Osteoblast (primary cell): ENCODE measurements at regions not wholly inside any gene's neighbourhood (a gene's known extent, or its start where the extent isn't known, plus 50 kb on each side); places are given as distances from the start of the nearest gene placed in this dataset.

Experiments
- DNase-seq: peaks from one replicate; pipeline ENCODE4 v3.0.0; 2011; ENCODE audit warnings: low spot score, mixed read lengths; ENCODE audit not compliant: insufficient read length; ENCODE audit errors: missing footprints
- H2AFZ ChIP-seq: 2 replicates; pipeline ENCODE4 v1.6.0; 2011; ENCODE audit warnings: mild to moderate bottlenecking, low read length
- H3K27ac ChIP-seq: 2 replicates; pipeline ENCODE4 v1.5.1; 2011; ENCODE audit warnings: mild to moderate bottlenecking, low read depth, low read length, moderate library complexity
- H3K27me3 ChIP-seq: 2 replicates; pipeline ENCODE4 v1.6.0; 2012; ENCODE audit warnings: mild to moderate bottlenecking, control low read depth, inconsistent platforms, low read length, moderate library complexity; ENCODE audit not compliant: insufficient read depth
- H3K36me3 ChIP-seq: 2 replicates; pipeline ENCODE4 v1.5.1; 2011; ENCODE audit warnings: mild to moderate bottlenecking, low read length, control low read depth, moderate library complexity; ENCODE audit not compliant: insufficient read depth
- H3K4me1 ChIP-seq: 2 replicates; pipeline ENCODE4 v1.5.1; 2011; ENCODE audit warnings: mild to moderate bottlenecking, low read length, control low read depth, moderate library complexity; ENCODE audit not compliant: insufficient read depth
- H3K4me2 ChIP-seq: 2 replicates; pipeline ENCODE4 v1.6.0; 2011; ENCODE audit warnings: mild to moderate bottlenecking, low read length; ENCODE audit not compliant: insufficient read depth
- H3K4me3 ChIP-seq: fragments of 200-600 bp; sonication (generic); 3 replicates; pipeline ENCODE4 v1.5.1; 2012; ENCODE audit warnings: mild to moderate bottlenecking, low read length, inconsistent platforms; ENCODE audit not compliant: insufficient read depth
- H3K79me2 ChIP-seq: 2 replicates; pipeline ENCODE4 v1.6.0; 2012; ENCODE audit warnings: mild to moderate bottlenecking, low read length, control low read depth, inconsistent platforms; ENCODE audit not compliant: insufficient read depth
- H3K9me3 ChIP-seq: 2 replicates; pipeline ENCODE4 v1.5.1; 2011; ENCODE audit warnings: low read depth, low read length, control low read depth
- H4K20me1 ChIP-seq: 2 replicates; pipeline ENCODE4 v1.6.0; 2012; ENCODE audit warnings: mild to moderate bottlenecking, low read length, control low read depth; ENCODE audit not compliant: insufficient read depth
- TF ChIP-seq, protein P1 (sequence below): IDR thresholded peaks from 2 replicates; pipeline ENCODE4 v1.5.1; 2011; ENCODE audit warnings: mild to moderate bottlenecking, low read depth, low read length, moderate library complexity; ENCODE audit errors: extremely low read depth

DNA sequence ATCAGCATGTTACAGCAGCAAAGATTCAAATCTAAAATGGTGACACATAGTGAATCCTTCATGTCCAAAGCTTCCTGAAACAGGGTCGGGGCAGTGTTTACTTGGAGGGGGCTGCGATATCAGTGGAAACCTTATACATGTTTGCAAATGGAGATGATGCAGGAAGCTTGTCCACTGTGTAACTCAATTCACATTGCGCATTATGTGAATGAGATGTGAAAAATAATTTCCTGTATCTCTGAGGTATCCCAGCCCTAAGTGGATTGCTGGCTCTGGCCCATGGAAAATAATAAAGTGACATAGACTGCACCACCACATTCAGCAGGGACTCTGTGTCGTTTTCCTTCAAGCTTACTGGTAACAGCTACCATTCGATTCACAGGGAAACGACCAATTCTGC is 505.5 kb downstream of the GALR1 start:
- Histone ChIP-seq H3K9me3 (peaks cover 2% of the 10 kb centered on the region), H2AFZ (no peak overlapping the region), H3K36me3 (no peaks in the 10 kb centered on the region), H3K4me3 (no peak overlapping the region), H4K20me1 (no peaks in the 10 kb centered on the region), H3K27me3 (no peaks in the 10 kb centered on the region), H3K27ac (no peak overlapping the region), H3K4me2 (no peak overlapping the region), H3K79me2 (no peaks in the 10 kb centered on the region), H3K4me1 (no peaks in the 10 kb centered on the region)
- no peak for DNase-seq
- TF ChIP-seq, protein P1, sequence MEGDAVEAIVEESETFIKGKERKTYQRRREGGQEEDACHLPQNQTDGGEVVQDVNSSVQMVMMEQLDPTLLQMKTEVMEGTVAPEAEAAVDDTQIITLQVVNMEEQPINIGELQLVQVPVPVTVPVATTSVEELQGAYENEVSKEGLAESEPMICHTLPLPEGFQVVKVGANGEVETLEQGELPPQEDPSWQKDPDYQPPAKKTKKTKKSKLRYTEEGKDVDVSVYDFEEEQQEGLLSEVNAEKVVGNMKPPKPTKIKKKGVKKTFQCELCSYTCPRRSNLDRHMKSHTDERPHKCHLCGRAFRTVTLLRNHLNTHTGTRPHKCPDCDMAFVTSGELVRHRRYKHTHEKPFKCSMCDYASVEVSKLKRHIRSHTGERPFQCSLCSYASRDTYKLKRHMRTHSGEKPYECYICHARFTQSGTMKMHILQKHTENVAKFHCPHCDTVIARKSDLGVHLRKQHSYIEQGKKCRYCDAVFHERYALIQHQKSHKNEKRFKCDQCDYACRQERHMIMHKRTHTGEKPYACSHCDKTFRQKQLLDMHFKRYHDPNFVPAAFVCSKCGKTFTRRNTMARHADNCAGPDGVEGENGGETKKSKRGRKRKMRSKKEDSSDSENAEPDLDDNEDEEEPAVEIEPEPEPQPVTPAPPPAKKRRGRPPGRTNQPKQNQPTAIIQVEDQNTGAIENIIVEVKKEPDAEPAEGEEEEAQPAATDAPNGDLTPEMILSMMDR, result no peak

DNA sequence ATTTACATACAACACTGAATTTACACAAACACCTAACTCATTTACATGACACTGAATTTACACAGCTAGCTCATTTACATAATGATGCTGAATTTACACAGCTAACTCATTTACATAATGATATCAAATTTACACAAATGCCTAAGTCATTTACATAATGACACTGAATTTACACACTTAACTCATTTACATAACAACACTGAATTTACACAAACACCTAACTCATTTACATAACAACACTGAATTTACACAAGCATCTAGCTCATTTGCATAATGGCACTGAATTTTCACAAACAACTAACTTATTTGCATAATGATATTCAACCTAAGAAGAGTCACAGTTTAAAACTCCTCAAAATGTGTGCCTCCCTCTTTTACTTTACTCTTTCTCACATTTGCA is 511.7 kb downstream of the GALR1 start:
- Histone ChIP-seq H3K36me3 (no peaks in the 10 kb centered on the region), H3K4me3 (no peak overlapping the region), H3K4me2 (no peak overlapping the region), H2AFZ (no peak overlapping the region), H3K27me3 (no peaks in the 10 kb centered on the region), H3K4me1 (no peaks in the 10 kb centered on the region), H3K9me3 (peaks cover 6% of the 10 kb centered on the region), H3K27ac (no peak overlapping the region), H4K20me1 (no peaks in the 10 kb centered on the region), H3K79me2 (no peaks in the 10 kb centered on the region)
- no peak for DNase-seq
- TF ChIP-seq, protein P1, result no peak

DNA sequence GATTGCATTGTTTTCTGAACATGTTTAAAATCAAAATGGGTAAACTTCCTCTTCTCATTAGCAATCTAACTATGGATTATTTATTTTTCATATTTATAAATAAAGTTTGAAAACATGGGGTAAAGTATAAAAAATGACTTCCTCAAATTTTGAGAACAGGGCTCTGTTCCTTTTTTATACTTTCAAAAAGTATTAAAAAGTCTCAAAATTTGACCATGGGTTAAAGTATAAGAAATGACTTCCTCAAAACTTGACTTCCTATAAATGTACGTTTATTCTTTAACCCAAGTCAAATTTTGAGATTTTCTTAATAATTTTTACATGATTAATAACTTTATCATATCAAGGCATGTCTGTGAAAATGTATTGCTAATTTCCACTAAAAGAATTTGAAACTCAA is 512.4 kb downstream of the GALR1 start:
- no peak overlapping the region for H3K27ac ChIP-seq
- no peaks in the 10 kb centered on the region for H3K36me3 ChIP-seq
- H3K4me3 ChIP-seq, result no peak overlapping the region
- peaks cover 6% of the 10 kb centered on the region for H3K9me3 ChIP-seq
- no peaks in the 10 kb centered on the region for H4K20me1 ChIP-seq
- no peak overlapping the region for H2AFZ ChIP-seq
- no peaks in the 10 kb centered on the region for H3K79me2 ChIP-seq
- H3K27me3 ChIP-seq, result no peaks in the 10 kb centered on the region
- no peaks in the 10 kb centered on the region for H3K4me1 ChIP-seq
- no peak for DNase-seq
- TF ChIP-seq, protein P1, result no peak
- no peak overlapping the region for H3K4me2 ChIP-seq

DNA sequence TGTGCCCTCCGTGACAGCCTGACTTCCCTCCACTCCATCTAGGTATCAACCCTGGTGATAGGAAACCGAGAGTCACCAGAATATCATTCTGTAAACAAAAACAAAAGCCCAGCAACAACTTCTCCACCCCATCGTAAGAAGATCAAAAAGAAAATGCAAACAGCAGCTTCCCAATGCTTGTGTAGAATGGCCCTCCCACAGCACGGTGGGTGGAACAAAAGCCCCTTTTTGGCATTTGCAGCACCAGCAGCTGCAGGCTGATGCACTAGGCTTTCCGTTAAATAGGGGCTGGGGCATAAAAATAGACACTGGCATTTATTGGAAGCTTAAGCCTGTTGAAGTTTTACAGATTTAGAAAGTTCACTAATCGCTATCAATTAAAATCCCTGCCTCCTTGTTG is 513.0 kb downstream of the GALR1 start:
- TF ChIP-seq, protein P1, result no peak
- no peaks in the 10 kb centered on the region for H3K27me3 ChIP-seq
- no peak overlapping the region for H2AFZ ChIP-seq
- H4K20me1 ChIP-seq, result no peaks in the 10 kb centered on the region
- peaks cover 6% of the 10 kb centered on the region for H3K9me3 ChIP-seq
- H3K36me3 ChIP-seq, result no peaks in the 10 kb centered on the region
- H3K4me3 ChIP-seq, result no peak overlapping the region
- H3K4me1 ChIP-seq, result no peaks in the 10 kb centered on the region
- no peaks in the 10 kb centered on the region for H3K79me2 ChIP-seq
- no peak overlapping the region for H3K27ac ChIP-seq
- no peak for DNase-seq
- no peak overlapping the region for H3K4me2 ChIP-seq
